GM18909 (cell line): ENCODE measurements at regions not wholly inside any gene's neighbourhood (a gene's known extent, or its start where the extent isn't known, plus 50 kb on each side); places are given as distances from the start of the nearest gene placed in this dataset.
"Not testable (repeated sequence)": the region's sequence is repeated elsewhere in the genome, so short reads cannot be mapped to it uniquely, and the experiment has no call there.

Experiments
- ATAC-seq: cut with Tn5 transposase; IDR thresholded peaks from one replicate; pipeline ENCODE4 v1.9.1; 2021; ENCODE audit warnings: mild to moderate bottlenecking; ENCODE audit not compliant: unreplicated experiment, poor library complexity

- not testable (repeated sequence) for ATAC-seq
These were observed 50.5 kb upstream of the MED13L start for GRCh38 chr12:116327992-116328391.

- ATAC-seq = no peak
These were observed 54.4 kb upstream of the MED13L start for GRCh38 chr12:116331876-116332275.

GRCh38 chr12:116332705-116333380, 55.4 kb upstream of the MED13L start:
- ATAC-seq = no peak

GRCh38 chr12:116333402-116333801, 55.9 kb upstream of the MED13L start:
- ATAC-seq = no peak

GRCh38 chr12:116336542-116337065, 59.1 kb upstream of the MED13L start:
- peak; percentile 82 for ATAC-seq

GRCh38 chr12:116337312-116337711, 59.8 kb upstream of the MED13L start:
- ATAC-seq = no peak

- no peak for ATAC-seq
These were observed 60.8 kb upstream of the MED13L start for GRCh38 chr12:116338064-116338846.

- ATAC-seq = no peak
These were observed 61.6 kb upstream of the MED13L start for GRCh38 chr12:116339062-116339461.

GRCh38 chr12:116339800-116340371, 62.4 kb upstream of the MED13L start:
- no peak for ATAC-seq

GRCh38 chr12:116343331-116343884, 65.9 kb upstream of the MED13L start:
- ATAC-seq = no peak

GRCh38 chr12:116346222-116346621, 68.7 kb upstream of the MED13L start:
- ATAC-seq = no peak

- no peak for ATAC-seq
These were observed 69.2 kb upstream of the MED13L start for GRCh38 chr12:116346741-116347140.

- ATAC-seq = no peak
These were observed 69.8 kb upstream of the MED13L start for GRCh38 chr12:116347265-116347664.

GRCh38 chr12:116352315-116352835, 74.9 kb upstream of the MED13L start:
- ATAC-seq = no peak

GRCh38 chr12:116353958-116354357, 76.5 kb upstream of the MED13L start:
- ATAC-seq = no peak

- no peak for ATAC-seq
These were observed 77.0 kb upstream of the MED13L start for GRCh38 chr12:116354534-116354933.

GRCh38 chr12:116354950-116355783, 77.7 kb upstream of the MED13L start:
- ATAC-seq = no peak

- no peak for ATAC-seq
These were observed 81.0 kb upstream of the MED13L start for GRCh38 chr12:116358536-116358892.

- peak; percentile 76 for ATAC-seq
These were observed 81.6 kb upstream of the MED13L start for GRCh38 chr12:116358893-116359761.
